H9 (cell line): ENCODE measurements at regions not wholly inside any gene's neighbourhood (a gene's known extent, or its start where the extent isn't known, plus 50 kb on each side); places are given as distances from the start of the nearest gene placed in this dataset.

Experiments used
- DNase-seq: peaks from one replicate; pipeline ENCODE4 v3.0.0-alpha.2; 2017
- H2AFZ ChIP-seq: one replicate; pipeline ENCODE4 v1.6.1; 2013; ENCODE audit warnings: mild to moderate bottlenecking, low read length, control low read depth, moderate library complexity
- H2AK5ac ChIP-seq: 2 replicates; pipeline ENCODE4 v1.6.1; 2013; ENCODE audit warnings: low read length, control low read depth, mixed read lengths; ENCODE audit not compliant: insufficient read length
- H2BK120ac ChIP-seq: one replicate; pipeline ENCODE4 v1.6.1; 2013; ENCODE audit warnings: low read depth, mild to moderate bottlenecking, low read length, control low read depth, inconsistent platforms; ENCODE audit not compliant: poor library complexity, severe bottlenecking
- H2BK12ac ChIP-seq: 2 replicates; pipeline ENCODE4 v1.6.1; 2013; ENCODE audit warnings: low read length, control low read depth, mixed read lengths, low read depth; ENCODE audit not compliant: insufficient read length
- H2BK15ac ChIP-seq: 2 replicates; pipeline ENCODE4 v1.6.1; 2013; ENCODE audit warnings: low read depth, low read length, control low read depth
- H2BK20ac ChIP-seq: one replicate; pipeline ENCODE4 v1.6.1; 2013; ENCODE audit warnings: low read depth, mild to moderate bottlenecking, low read length, control low read depth, inconsistent platforms; ENCODE audit not compliant: poor library complexity, severe bottlenecking
- H2BK5ac ChIP-seq: 2 replicates; pipeline ENCODE4 v1.6.1; 2013; ENCODE audit warnings: low read length, control low read depth, mixed read lengths; ENCODE audit not compliant: insufficient read length
- H3K14ac ChIP-seq: 2 replicates; pipeline ENCODE4 v1.6.1; 2013; ENCODE audit warnings: low read length, control low read depth; ENCODE audit not compliant: insufficient read depth
- H3K18ac ChIP-seq: 2 replicates; pipeline ENCODE4 v1.6.1; 2013; ENCODE audit warnings: low read depth, mild to moderate bottlenecking, mixed read lengths, low read length, control low read depth; ENCODE audit not compliant: insufficient read length
- H3K23ac ChIP-seq: 2 replicates; pipeline ENCODE4 v1.6.1; 2013; ENCODE audit warnings: low read length, control low read depth, mixed read lengths, low read depth; ENCODE audit not compliant: insufficient read length
- H3K23me2 ChIP-seq: 2 replicates; pipeline ENCODE4 v1.6.1; 2013; ENCODE audit warnings: low read depth, mild to moderate bottlenecking, mixed read lengths, low read length, control low read depth; ENCODE audit not compliant: insufficient read length, poor library complexity, severe bottlenecking
- H3K27ac ChIP-seq: 2 replicates; pipeline ENCODE4 v1.5.1; 2013; ENCODE audit warnings: low read length, control low read depth, mixed read lengths, low read depth; ENCODE audit not compliant: insufficient read length
- H3K27me3 ChIP-seq: 2 replicates; pipeline ENCODE4 v1.6.1; 2013; ENCODE audit warnings: low read length, control low read depth, inconsistent platforms; ENCODE audit not compliant: insufficient read depth
- H3K4ac ChIP-seq: 2 replicates; pipeline ENCODE4 v1.6.1; 2013; ENCODE audit warnings: low read depth, mild to moderate bottlenecking, control low read depth, inconsistent platforms, low read length, moderate library complexity
- H3K4me1 ChIP-seq: 2 replicates; pipeline ENCODE4 v1.6.1; 2013; ENCODE audit warnings: low read length, control low read depth, inconsistent platforms; ENCODE audit not compliant: insufficient read depth
- H3K4me2 ChIP-seq: 2 replicates; pipeline ENCODE4 v1.6.1; 2013; ENCODE audit warnings: low read length, control low read depth, mixed read lengths; ENCODE audit not compliant: insufficient read length, insufficient read depth
- H3K56ac ChIP-seq: 2 replicates; pipeline ENCODE4 v1.6.1; 2013; ENCODE audit warnings: low read depth, mild to moderate bottlenecking, mixed read lengths, low read length, control low read depth; ENCODE audit not compliant: insufficient read length
- H3K79me1 ChIP-seq: 2 replicates; pipeline ENCODE4 v1.6.1; 2013; ENCODE audit warnings: low read depth, mild to moderate bottlenecking, moderate library complexity, low read length, control low read depth, inconsistent platforms; ENCODE audit not compliant: insufficient read depth, poor library complexity, severe bottlenecking
- H3K79me2 ChIP-seq: 2 replicates; pipeline ENCODE4 v1.6.1; 2013; ENCODE audit warnings: low read length, control low read depth, inconsistent platforms; ENCODE audit not compliant: insufficient read depth
- H3K9ac ChIP-seq: 2 replicates; pipeline ENCODE4 v1.6.1; 2013; ENCODE audit warnings: low read length, control low read depth, mixed read lengths; ENCODE audit not compliant: insufficient read length; ENCODE audit errors: extremely low read depth
- H3K9me3 ChIP-seq: one replicate; pipeline ENCODE4 v1.6.1; 2013; ENCODE audit warnings: low read depth, low read length, inconsistent platforms; ENCODE audit not compliant: control insufficient read depth
- H3T11ph ChIP-seq: one replicate; pipeline ENCODE4 v1.6.1; 2013; ENCODE audit warnings: mild to moderate bottlenecking, low read length, control low read depth, inconsistent platforms
- H4K20me1 ChIP-seq: one replicate; pipeline ENCODE4 v1.6.1; 2013; ENCODE audit not compliant: control insufficient read depth, insufficient read length, insufficient read depth
- H4K5ac ChIP-seq: 2 replicates; pipeline ENCODE4 v1.6.1; 2013; ENCODE audit warnings: low read depth, mild to moderate bottlenecking, mixed read lengths, low read length, control low read depth; ENCODE audit not compliant: insufficient read length
- H4K8ac ChIP-seq: replicated peaks from 2 replicates; pipeline ENCODE4 v1.6.1; 2013; ENCODE audit warnings: low read length, control low read depth, mixed read lengths, low read depth; ENCODE audit not compliant: insufficient read length
- H4K91ac ChIP-seq: 2 replicates; pipeline ENCODE4 v1.6.1; 2013; ENCODE audit warnings: low read depth, mild to moderate bottlenecking, moderate library complexity, mixed read lengths, low read length, control low read depth; ENCODE audit not compliant: insufficient read length
- H3K27ac Mint-ChIP-seq, 3 experiments: 2 replicates in 2 of 3; 3 replicates in 1 of 3; pipeline ENCODE4 v1.8.0; 2020 to 2021; ENCODE audit warnings: mixed read lengths in 3 of 3, mild to moderate bottlenecking in 1 of 3, moderate library complexity in 1 of 3
- H3K27me3 Mint-ChIP-seq: 2 replicates; pipeline ENCODE4 v1.8.0; 2021; ENCODE audit warnings: low read depth, mild to moderate bottlenecking, moderate library complexity, mixed read lengths
- H3K36me3 Mint-ChIP-seq, 3 experiments: 2 replicates in 2 of 3; 3 replicates in 1 of 3; pipeline ENCODE4 v1.8.0; 2020 to 2021; ENCODE audit warnings: low read depth in 3 of 3, mixed read lengths in 3 of 3; ENCODE audit not compliant: insufficient read depth in 1 of 3
- H3K4me1 Mint-ChIP-seq, 2 experiments: 2 replicates each; pipeline ENCODE4 v1.8.0; 2020; ENCODE audit warnings: mixed read lengths in 2 of 2
- H3K4me3 Mint-ChIP-seq, 2 experiments: 2 replicates in 1 of 2; 3 replicates in 1 of 2; pipeline ENCODE4 v1.8.0; 2020 to 2021; ENCODE audit warnings: mild to moderate bottlenecking in 2 of 2, mixed read lengths in 2 of 2, moderate library complexity in 1 of 2
- H3K9me3 Mint-ChIP-seq, 2 experiments: 2 replicates in 1 of 2; 3 replicates in 1 of 2; pipeline ENCODE4 v1.8.0; 2020; ENCODE audit warnings: mild to moderate bottlenecking in 2 of 2, mixed read lengths in 2 of 2, moderate library complexity in 1 of 2
- CTCF ChIP-seq: fragments of 200-600 bp; sonication (generic); conservative IDR thresholded peaks from 3 replicates; pipeline ENCODE4 v1.8.0; 2021; ENCODE audit warnings: antibody characterized with exemption, mild to moderate bottlenecking
- WGBS: extraction: QIAGEN DNeasy Blood & Tissue Kit; methylation state at CpG from one replicate; pipeline ENCODE4 v1.1.7; 2013; ENCODE audit warnings: missing lambda C conversion rate, low lambda C conversion rate, mixed read lengths; ENCODE audit not compliant: insufficient read length; ENCODE audit errors: extremely low coverage; 5-methylcytosine and 5-hydroxymethylcytosine counted together

GRCh38 chr13:44718467-44718866, 142.3 kb upstream of the TSC22D1 start:
- Mint-ChIP-seq H3K4me1 (peaks cover 8% of the 10 kb centered on the region in 2 experiments), H3K9me3 (peaks cover 0 to 4% of the 10 kb centered on the region in 2 experiments; a peak in 1 of 5 replicates), H3K27me3 (no peaks in the 10 kb centered on the region), H3K4me3 (no peak overlapping the region), H3K27ac (peak overlapping the region; percentile 19 to 88 (median 36); a peak in 5 of 7 replicates), H3K36me3 (no peaks in the 10 kb centered on the region; a peak in 1 of 7 replicates)
- H4K20me1 ChIP-seq: no peaks in the 10 kb centered on the region
- no peak overlapping the region for H3K4ac ChIP-seq
- H3K27ac ChIP-seq: no peak overlapping the region
- no peak overlapping the region for H3K14ac ChIP-seq
- no peak for DNase-seq
- H4K5ac ChIP-seq: no peak overlapping the region
- no CpG with 5 or more reads among the region's 4 CpGs for WGBS
- no peak overlapping the region for H3K18ac ChIP-seq
- H2BK20ac ChIP-seq: no peak overlapping the region
- H3K4me2 ChIP-seq: no peak overlapping the region
- no peak overlapping the region for H4K8ac ChIP-seq
- H2BK12ac ChIP-seq: no peak overlapping the region
- H2BK5ac ChIP-seq: no peak overlapping the region
- no peak overlapping the region for H3T11ph ChIP-seq
- no peaks in the 10 kb centered on the region for H3K23me2 ChIP-seq
- no peaks in the 10 kb centered on the region for H3K9me3 ChIP-seq
- H2BK15ac ChIP-seq: no peak overlapping the region
- no peaks in the 10 kb centered on the region for H3K27me3 ChIP-seq
- H3K9ac ChIP-seq: no peak overlapping the region
- no peaks in the 10 kb centered on the region for H3K4me1 ChIP-seq
- TF ChIP-seq CTCF: no peak
- no peaks in the 10 kb centered on the region for H3K79me2 ChIP-seq
- H2AFZ ChIP-seq: no peak overlapping the region
- H2AK5ac ChIP-seq: no peak overlapping the region
- H3K23ac ChIP-seq: no peak overlapping the region
- H2BK120ac ChIP-seq: no peak overlapping the region
- H3K79me1 ChIP-seq: no peaks in the 10 kb centered on the region
- H4K91ac ChIP-seq: no peak overlapping the region
- no peak overlapping the region for H3K56ac ChIP-seq
